ENCODE measurements at regions not wholly inside any gene's neighbourhood (a gene's known extent, or its start where the extent isn't known, plus 50 kb on each side); places are given as distances from the start of the nearest gene placed in this dataset.

DNA sequence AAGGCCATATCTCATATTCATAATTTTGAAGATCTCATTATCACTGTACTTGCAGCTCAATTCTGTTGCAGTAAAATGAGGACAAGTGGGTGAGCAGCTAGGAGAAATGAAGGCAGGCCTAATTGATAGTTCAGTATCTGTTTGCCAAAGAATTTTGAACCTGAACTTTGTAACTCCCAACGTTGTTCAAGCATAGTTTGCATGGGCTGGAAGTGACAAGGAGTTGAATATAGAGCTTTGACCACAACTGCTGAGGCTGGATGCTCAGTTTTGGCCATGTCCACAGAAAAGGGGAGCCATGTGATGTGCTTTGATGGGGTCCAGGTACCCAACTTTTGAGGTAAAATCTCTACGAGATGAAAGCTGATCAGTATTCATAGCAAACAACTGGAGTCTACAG, 177.5 kb downstream of the NXNL2 start:
- intact Hi-C loops (cut with micrococcal nuclease), result no loop called here
- no peaks in the 10 kb centered on the region for H3K27me3 ChIP-seq (ENCODE audit: insufficient read depth, low read length)
- CTCF ChIA-PET (ENCODE audit: partially characterized antibody), result no interaction called here
- no peaks in the 10 kb centered on the region for H3K36me3 ChIP-seq (ENCODE audit: insufficient read depth, low read length)
- no peak overlapping the region for H3K4me3 Mint-ChIP-seq
- H3K27ac ChIP-seq (ENCODE audit: low read depth, low read length), result no peak overlapping the region
- POLR2A ChIA-PET (ENCODE audit: partially characterized antibody), result no interaction called here
- peaks cover 0 to 5% of the 10 kb centered on the region in 2 donors for H3K36me3 Mint-ChIP-seq
- H3K4me1 ChIP-seq (ENCODE audit: insufficient read depth, low read length), result no peaks in the 10 kb centered on the region
- peaks cover 3 to 6% of the 10 kb centered on the region in 2 donors for H3K27me3 Mint-ChIP-seq
- no peaks in the 10 kb centered on the region for H3K4me1 Mint-ChIP-seq
- H3K27ac Mint-ChIP-seq, result no peak overlapping the region
- H3K9me3 ChIP-seq (ENCODE audit: control insufficient read depth in 1 of 2, low read length in 2 of 2), result no peaks in the 10 kb centered on the region
- no peak for DNase-seq
- H3K4me3 ChIP-seq (ENCODE audit: low read length in 2 of 2), result no peak overlapping the region
- H3K9me3 Mint-ChIP-seq, result peaks cover 0 to 11% (median 0%) of the 10 kb centered on the region in 8 donors

DNA sequence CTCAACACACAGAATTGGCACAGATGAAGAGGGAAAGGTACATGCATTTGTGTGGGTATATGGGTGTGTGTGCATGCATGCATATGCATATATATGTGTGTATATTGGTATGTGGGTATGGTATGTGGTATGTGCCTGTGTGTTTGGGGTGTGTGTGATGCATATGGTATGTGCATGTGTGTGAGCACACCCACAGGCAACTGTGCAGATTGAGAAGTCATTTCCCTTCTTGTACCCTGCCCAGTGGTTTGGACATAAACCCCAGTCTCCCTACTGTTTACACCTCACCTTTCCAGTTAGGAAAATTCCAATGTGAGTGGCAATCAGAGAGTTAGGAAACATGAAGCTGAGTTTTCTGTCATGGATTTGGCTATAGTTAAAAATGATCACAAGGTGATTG, 178.0 kb downstream of the NXNL2 start:
- H3K27ac ChIP-seq (ENCODE audit: low read depth, low read length), result no peak overlapping the region
- H3K36me3 ChIP-seq (ENCODE audit: insufficient read depth, low read length), result no peaks in the 10 kb centered on the region
- Mint-ChIP-seq H3K27me3 (peaks cover 3 to 6% of the 10 kb centered on the region in 2 donors), H3K4me3 (no peak overlapping the region), H3K4me1 (no peaks in the 10 kb centered on the region), H3K36me3 (peaks cover 0 to 5% of the 10 kb centered on the region in 2 donors), H3K27ac (no peak overlapping the region), H3K9me3 (peaks cover 0 to 11% (median 0%) of the 10 kb centered on the region in 8 donors)
- DNase-seq, result no peak
- no peaks in the 10 kb centered on the region for H3K27me3 ChIP-seq (ENCODE audit: insufficient read depth, low read length)
- no peak overlapping the region for H3K4me3 ChIP-seq (ENCODE audit: low read length in 2 of 2)
- POLR2A ChIA-PET (ENCODE audit: partially characterized antibody), result no interaction called here
- CTCF ChIA-PET (ENCODE audit: partially characterized antibody), result no interaction called here
- H3K9me3 ChIP-seq (ENCODE audit: control insufficient read depth in 1 of 2, low read length in 2 of 2), result no peaks in the 10 kb centered on the region
- intact Hi-C loops (cut with micrococcal nuclease), result no loop called here
- H3K4me1 ChIP-seq (ENCODE audit: insufficient read depth, low read length), result no peaks in the 10 kb centered on the region

DNA sequence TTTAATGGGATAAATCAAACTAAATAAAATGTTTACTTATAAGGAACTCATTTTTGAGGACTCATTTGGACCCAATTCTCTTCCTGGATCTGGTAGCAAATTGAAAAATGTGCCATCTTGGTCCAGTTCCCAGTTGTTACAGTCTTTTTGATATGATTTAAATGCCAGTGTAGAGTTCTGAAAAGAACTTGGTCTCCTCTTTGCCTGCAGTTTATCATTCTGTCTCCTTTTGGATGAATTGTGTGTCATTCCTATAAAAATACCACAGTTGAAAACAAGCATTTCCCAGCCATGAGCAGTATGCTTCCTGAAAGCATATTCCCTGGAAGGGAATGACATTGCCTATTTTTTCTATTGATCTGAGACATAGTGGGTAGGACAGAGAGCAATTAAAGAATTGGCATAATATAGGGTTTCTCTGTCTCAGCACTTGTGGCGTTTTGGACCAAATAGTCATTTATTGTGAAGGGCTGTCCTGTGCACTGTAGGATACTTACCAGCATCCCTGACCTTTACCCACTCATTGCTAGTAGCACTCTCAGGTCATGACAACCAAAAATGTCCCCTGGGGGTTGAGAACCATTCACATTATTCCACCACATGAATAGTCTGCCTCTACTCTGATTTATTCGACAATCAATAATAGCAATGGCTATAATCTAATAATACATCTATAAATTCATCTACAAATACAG, 181.8 kb downstream of the NXNL2 start:
- H3K36me3 Mint-ChIP-seq, result peaks cover 0 to 5% of the 10 kb centered on the region in 2 donors
- Histone ChIP-seq H3K4me3 (ENCODE audit: low read length in 2 of 2) (no peak overlapping the region), H3K4me1 (ENCODE audit: insufficient read depth, low read length) (no peaks in the 10 kb centered on the region), H3K36me3 (ENCODE audit: insufficient read depth, low read length) (no peaks in the 10 kb centered on the region), H3K9me3 (ENCODE audit: control insufficient read depth in 1 of 2, low read length in 2 of 2) (no peaks in the 10 kb centered on the region), H3K27me3 (ENCODE audit: insufficient read depth, low read length) (no peaks in the 10 kb centered on the region), H3K27ac (ENCODE audit: low read depth, low read length) (no peak overlapping the region)
- H3K9me3 Mint-ChIP-seq, result peaks cover 0 to 7% (median 0%) of the 10 kb centered on the region in 8 donors
- intact Hi-C loops (cut with micrococcal nuclease), result no loop called here
- peaks cover 3 to 6% of the 10 kb centered on the region in 2 donors for H3K27me3 Mint-ChIP-seq
- no peak overlapping the region for H3K27ac Mint-ChIP-seq
- ChIA-PET POLR2A (ENCODE audit: partially characterized antibody) (no interaction called here), CTCF (ENCODE audit: partially characterized antibody) (no interaction called here)
- H3K4me3 Mint-ChIP-seq, result no peak overlapping the region
- H3K4me1 Mint-ChIP-seq, result no peaks in the 10 kb centered on the region
- no peak for DNase-seq

DNA sequence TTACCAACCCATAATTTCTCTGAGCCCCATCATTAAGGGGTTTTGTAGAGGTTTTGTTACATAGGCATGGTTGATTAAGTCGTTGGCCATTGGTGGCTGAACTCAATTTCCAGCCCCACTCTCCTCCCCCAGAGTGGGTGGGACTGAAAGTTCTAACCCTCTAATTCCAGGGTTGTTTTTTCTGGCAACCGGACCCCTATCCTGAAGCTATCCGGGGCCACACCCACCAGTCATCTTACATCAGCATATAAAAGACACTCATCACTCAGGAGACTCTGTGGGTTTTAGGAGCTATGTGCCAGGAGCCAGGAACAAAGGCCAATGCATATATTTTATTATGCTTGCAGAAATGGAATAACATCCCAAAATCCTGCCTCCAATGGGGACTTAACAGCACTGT, 186.0 kb downstream of the NXNL2 start:
- peaks cover 7 to 16% of the 10 kb centered on the region in 2 donors for H3K27me3 Mint-ChIP-seq
- POLR2A ChIA-PET (ENCODE audit: partially characterized antibody), result no interaction called here

DNA sequence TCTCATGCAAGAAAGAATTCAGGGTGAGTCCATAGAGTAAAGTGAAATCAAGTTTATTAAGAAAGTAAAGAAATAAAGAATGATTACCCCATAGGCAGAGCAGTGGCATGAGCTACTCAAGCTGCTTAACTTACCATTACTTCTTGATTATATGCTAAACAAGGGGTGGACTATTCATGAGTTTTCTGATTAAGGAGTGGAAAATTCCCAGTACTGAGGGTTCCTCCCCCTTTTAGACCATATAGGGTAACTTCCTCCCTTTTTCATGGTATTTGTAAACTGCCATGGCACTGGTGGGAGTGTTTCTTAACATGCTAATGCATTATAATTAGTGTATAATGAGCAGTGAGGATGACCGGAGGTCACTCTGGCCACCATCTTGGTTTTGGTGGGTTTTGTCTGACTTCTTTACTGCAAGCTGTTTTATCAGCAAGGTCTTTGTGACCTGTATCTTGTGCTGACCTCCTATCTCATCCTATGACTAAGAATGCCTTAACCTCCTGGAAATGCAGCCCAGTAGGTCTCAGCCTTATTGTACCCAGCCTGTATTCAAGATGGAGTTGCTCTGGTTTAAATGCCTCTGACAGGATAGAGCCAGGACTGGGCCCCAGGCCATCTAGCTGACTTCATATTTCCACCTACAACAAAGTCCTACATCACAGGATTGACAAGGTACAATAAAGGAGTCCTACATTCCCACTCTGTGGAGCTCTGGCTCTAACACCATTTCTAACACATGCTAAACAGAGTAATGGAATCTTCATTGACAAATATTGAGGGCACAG, 186.7 kb downstream of the NXNL2 start:
- Histone ChIP-seq H3K9me3 (ENCODE audit: control insufficient read depth in 1 of 2, low read length in 2 of 2) (no peaks in the 10 kb centered on the region), H3K27me3 (ENCODE audit: insufficient read depth, low read length) (no peaks in the 10 kb centered on the region), H3K36me3 (ENCODE audit: insufficient read depth, low read length) (no peaks in the 10 kb centered on the region), H3K4me3 (ENCODE audit: low read length in 2 of 2) (no peak overlapping the region), H3K27ac (ENCODE audit: low read depth, low read length) (no peak overlapping the region), H3K4me1 (ENCODE audit: insufficient read depth, low read length) (no peaks in the 10 kb centered on the region)
- peaks cover 0 to 1% of the 10 kb centered on the region in 2 donors for H3K36me3 Mint-ChIP-seq
- H3K4me3 Mint-ChIP-seq, result no peak overlapping the region
- H3K9me3 Mint-ChIP-seq, result no peaks in the 10 kb centered on the region
- no peaks in the 10 kb centered on the region for H3K4me1 Mint-ChIP-seq
- ChIA-PET CTCF (ENCODE audit: partially characterized antibody) (no interaction called here), POLR2A (ENCODE audit: partially characterized antibody) (no interaction called here)
- intact Hi-C loops (cut with micrococcal nuclease), result loop anchor here (2.0 kb wide), 1 partner anchor 279 kb away; no protein-coding TSS in a partner anchor
- DNase-seq, result no peak
- peaks cover 7 to 16% of the 10 kb centered on the region in 2 donors for H3K27me3 Mint-ChIP-seq
- no peak overlapping the region for H3K27ac Mint-ChIP-seq

More for the DNA sequence above, 186.0 kb downstream of the NXNL2 start:
- Histone ChIP-seq H3K9me3 (ENCODE audit: control insufficient read depth in 1 of 2, low read length in 2 of 2) (no peaks in the 10 kb centered on the region), H3K4me1 (ENCODE audit: insufficient read depth, low read length) (no peaks in the 10 kb centered on the region), H3K4me3 (ENCODE audit: low read length in 2 of 2) (no peak overlapping the region), H3K27ac (ENCODE audit: low read depth, low read length) (no peak overlapping the region), H3K36me3 (ENCODE audit: insufficient read depth, low read length) (no peaks in the 10 kb centered on the region), H3K27me3 (ENCODE audit: insufficient read depth, low read length) (no peaks in the 10 kb centered on the region)
- H3K27ac Mint-ChIP-seq, result no peak overlapping the region
- H3K4me1 Mint-ChIP-seq, result no peaks in the 10 kb centered on the region
- no peak for DNase-seq
- CTCF ChIA-PET (ENCODE audit: partially characterized antibody), result no interaction called here
- H3K36me3 Mint-ChIP-seq, result peaks cover 0 to 5% of the 10 kb centered on the region in 2 donors
- no peak overlapping the region for H3K4me3 Mint-ChIP-seq
- intact Hi-C loops (cut with micrococcal nuclease), result no loop called here
- no peaks in the 10 kb centered on the region for H3K9me3 Mint-ChIP-seq

DNA sequence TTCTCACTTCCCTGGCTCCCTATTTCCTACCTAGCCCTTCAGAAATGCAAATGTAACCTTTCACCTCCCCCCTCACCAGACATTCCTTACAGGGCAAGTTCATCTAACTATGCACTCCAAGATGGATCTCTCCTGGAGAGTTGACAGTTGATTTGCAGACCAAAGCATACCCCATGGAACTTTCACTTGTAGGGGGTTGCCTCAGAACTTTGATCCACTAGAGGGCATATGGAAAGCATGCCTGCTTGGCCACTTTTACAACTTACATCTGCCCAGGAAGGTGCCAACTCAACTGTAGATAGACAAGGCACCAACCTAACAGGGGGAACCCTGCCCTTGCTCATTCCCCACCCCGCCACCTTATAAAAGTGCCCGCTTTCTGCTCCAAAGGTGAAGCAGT, 187.8 kb downstream of the NXNL2 start:
- no peak overlapping the region for H3K27ac Mint-ChIP-seq
- H3K27me3 ChIP-seq (ENCODE audit: insufficient read depth, low read length), result no peaks in the 10 kb centered on the region
- H3K4me1 Mint-ChIP-seq, result no peaks in the 10 kb centered on the region
- CTCF ChIA-PET (ENCODE audit: partially characterized antibody), result no interaction called here
- peaks cover 0 to 2% (median 0%) of the 10 kb centered on the region in 8 donors for H3K9me3 Mint-ChIP-seq
- no peaks in the 10 kb centered on the region for H3K36me3 Mint-ChIP-seq
- H3K27me3 Mint-ChIP-seq, result peaks cover 7 to 16% of the 10 kb centered on the region in 2 donors
- H3K4me1 ChIP-seq (ENCODE audit: insufficient read depth, low read length), result no peaks in the 10 kb centered on the region
- no peaks in the 10 kb centered on the region for H3K36me3 ChIP-seq (ENCODE audit: insufficient read depth, low read length)
- H3K9me3 ChIP-seq (ENCODE audit: control insufficient read depth in 1 of 2, low read length in 2 of 2), result no peaks in the 10 kb centered on the region
- H3K4me3 ChIP-seq (ENCODE audit: low read length in 2 of 2), result no peak overlapping the region
- H3K4me3 Mint-ChIP-seq, result no peak overlapping the region
- H3K27ac ChIP-seq (ENCODE audit: low read depth, low read length), result no peak overlapping the region
- POLR2A ChIA-PET (ENCODE audit: partially characterized antibody), result no interaction called here
- DNase-seq, result no peak
- intact Hi-C loops (cut with micrococcal nuclease), result loop anchor here (2.0 kb wide), 1 partner anchor 278 kb away; no protein-coding TSS in a partner anchor

DNA sequence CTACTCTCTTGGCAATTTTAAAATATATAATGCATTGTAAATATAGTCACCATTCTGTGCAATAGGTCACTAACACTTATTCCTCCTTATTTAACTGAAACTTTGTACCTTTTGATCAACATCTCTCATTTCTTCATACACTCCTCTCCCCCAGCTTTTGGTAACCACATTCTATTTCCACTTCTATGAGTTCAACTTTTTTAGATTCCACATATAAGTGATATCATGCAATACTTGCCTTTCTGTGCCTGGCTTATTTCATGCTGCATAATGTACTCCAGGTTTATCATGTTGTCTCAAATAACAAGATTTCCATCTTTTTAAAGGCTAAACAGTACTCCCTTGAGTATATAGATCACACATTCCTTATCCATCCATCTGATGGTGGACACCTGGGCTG, 188.8 kb downstream of the NXNL2 start:
- intact Hi-C loops (cut with micrococcal nuclease), result loop anchor here (2.0 kb wide), 1 partner anchor 277 kb away; no protein-coding TSS in a partner anchor
- H3K4me3 ChIP-seq (ENCODE audit: low read length in 2 of 2), result no peak overlapping the region
- H3K36me3 ChIP-seq (ENCODE audit: insufficient read depth, low read length), result no peaks in the 10 kb centered on the region
- Mint-ChIP-seq H3K36me3 (no peaks in the 10 kb centered on the region), H3K9me3 (peaks cover 0 to 3% (median 0%) of the 10 kb centered on the region in 8 donors), H3K4me3 (no peak overlapping the region), H3K27me3 (peaks cover 9 to 16% of the 10 kb centered on the region in 2 donors), H3K27ac (no peak overlapping the region), H3K4me1 (no peaks in the 10 kb centered on the region)
- POLR2A ChIA-PET (ENCODE audit: partially characterized antibody), result no interaction called here
- CTCF ChIA-PET (ENCODE audit: partially characterized antibody), result no interaction called here
- no peaks in the 10 kb centered on the region for H3K27me3 ChIP-seq (ENCODE audit: insufficient read depth, low read length)
- DNase-seq, result no peak
- H3K9me3 ChIP-seq (ENCODE audit: control insufficient read depth in 1 of 2, low read length in 2 of 2), result no peaks in the 10 kb centered on the region
- H3K27ac ChIP-seq (ENCODE audit: low read depth, low read length), result no peak overlapping the region
- no peaks in the 10 kb centered on the region for H3K4me1 ChIP-seq (ENCODE audit: insufficient read depth, low read length)
